Inflammatory macrophage treated with lipopolysaccharide for 4 hours (primary cell): ENCODE measurements at regions not wholly inside any gene's neighbourhood (a gene's known extent, or its start where the extent isn't known, plus 50 kb on each side); places are given as distances from the start of the nearest gene placed in this dataset.
"Not testable (repeated sequence)": the region's sequence is repeated elsewhere in the genome, so short reads cannot be mapped to it uniquely, and the experiment has no call there.

Source experiments
- DNase-seq: peaks from one replicate; pipeline ENCODE4 v3.0.0-alpha.2; 2020

DNA sequence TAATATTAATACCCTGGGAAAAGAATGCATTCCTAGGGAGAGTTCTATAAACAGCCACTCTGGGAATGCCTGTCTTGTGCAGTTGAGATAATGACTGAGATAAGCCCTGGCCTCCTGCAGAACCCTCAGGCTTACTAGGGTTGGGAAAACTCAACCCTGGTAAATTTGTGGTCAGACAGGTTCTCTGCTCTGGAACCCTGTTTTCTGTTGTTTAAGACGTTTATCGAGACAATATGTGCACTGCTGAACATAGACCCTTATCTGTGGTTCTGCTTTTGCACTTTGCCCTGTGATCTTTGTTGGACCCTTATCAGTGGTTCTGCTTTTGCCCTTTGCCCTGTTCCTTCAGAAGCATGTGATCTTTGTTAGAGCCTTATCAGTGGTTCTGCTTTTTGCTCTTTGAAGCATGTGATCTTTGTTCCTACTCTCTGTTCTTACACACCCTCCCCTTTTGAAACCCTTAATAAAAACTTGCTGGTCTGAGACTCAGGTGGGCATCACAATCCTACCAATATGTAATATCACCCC, 2754.0 kb downstream of the PCDH9 start:
- DNase-seq = not testable (repeated sequence)

DNA sequence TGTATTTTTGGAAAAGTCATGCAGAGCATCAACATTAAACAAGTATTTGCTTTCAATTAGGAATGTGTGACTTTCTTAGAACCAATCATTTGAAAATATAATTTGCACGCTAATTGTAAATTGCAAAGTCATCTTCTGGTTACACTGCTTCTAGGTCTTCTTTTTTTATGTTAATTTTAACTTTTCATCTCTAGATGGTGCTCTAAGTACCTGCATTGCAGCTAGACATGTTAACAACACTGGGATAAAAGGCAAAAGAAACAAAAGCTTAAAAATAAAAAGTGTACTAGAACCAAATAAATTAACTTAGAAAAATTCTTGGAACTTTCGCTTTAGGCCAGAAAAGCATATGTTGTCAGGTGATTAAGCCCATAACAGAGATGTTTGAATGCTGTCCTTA, 2758.2 kb downstream of the PCDH9 start:
- no peak for DNase-seq

DNA sequence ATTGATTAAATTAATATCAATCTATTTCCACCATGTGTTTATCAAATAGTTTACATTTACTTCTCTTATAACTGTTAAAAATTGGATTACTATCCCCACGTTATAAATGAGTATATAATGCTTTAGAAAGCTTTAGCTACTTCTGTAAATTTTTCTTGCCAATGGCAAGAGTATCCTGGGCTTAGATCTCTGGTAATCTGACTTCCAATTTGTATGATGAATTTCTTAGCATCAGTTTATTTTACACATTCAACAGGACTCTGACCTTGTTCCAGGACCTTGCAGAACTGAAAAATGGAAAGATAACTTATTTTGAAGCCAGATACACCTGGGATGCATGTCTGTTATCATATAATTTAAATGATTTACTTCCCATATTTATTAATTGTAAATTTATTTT, 2759.4 kb downstream of the PCDH9 start:
- no peak for DNase-seq

DNA sequence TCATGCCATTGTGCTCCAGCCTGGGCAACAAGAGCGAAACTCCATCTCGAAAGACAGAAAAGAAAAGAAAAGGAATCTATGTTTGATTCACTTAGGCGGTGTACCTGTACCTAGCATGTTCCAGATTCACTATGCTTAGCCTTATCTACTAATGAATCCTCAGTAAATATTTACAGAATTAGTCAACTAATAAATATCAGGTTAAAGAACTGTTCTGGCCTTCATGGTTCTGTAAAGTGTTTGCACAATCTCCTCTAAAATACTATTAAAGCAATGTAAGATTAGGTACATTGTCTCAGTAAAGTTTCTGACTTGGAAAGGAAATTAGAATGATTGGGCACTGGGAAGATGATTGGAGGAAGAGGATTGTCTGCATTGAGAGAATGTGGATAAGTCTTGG, 2770.4 kb downstream of the PCDH9 start:
- no peak for DNase-seq

DNA sequence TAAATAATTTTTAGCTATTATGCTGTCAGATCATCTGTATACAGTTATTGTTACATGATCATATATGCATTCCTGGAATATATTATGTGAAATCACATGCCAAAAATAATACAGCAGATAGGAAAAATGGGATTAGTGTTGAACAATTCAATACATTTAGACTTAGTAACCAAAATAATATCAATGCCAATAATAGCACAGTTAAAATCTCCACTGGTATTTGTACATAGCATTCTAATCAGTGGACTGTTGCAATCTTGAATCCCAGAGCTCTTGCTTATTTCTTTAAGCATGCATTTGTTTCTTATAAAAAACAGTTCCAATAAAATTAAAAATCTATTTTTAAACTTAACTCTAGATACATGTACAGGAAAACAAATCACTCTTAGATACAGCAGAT, 2772.2 kb downstream of the PCDH9 start:
- DNase-seq = no peak

DNA sequence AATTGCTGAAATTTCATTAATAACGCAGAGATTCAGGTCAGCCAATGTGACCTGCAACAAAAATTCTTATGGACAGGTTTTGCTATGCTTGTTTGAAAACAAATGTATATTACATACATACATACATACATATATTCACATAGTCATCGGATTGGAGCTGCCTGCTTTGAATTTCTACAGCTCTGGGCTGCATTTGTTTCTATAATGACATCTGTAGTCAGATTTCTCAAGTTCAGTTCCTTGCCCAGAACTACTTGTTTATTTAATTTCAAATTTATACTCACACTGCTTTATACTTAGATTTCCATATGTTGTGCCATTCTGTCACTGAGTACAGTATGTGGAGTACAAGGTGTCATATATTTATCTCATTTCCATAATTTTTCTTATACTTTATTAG, 2775.0 kb downstream of the PCDH9 start:
- no peak for DNase-seq

DNA sequence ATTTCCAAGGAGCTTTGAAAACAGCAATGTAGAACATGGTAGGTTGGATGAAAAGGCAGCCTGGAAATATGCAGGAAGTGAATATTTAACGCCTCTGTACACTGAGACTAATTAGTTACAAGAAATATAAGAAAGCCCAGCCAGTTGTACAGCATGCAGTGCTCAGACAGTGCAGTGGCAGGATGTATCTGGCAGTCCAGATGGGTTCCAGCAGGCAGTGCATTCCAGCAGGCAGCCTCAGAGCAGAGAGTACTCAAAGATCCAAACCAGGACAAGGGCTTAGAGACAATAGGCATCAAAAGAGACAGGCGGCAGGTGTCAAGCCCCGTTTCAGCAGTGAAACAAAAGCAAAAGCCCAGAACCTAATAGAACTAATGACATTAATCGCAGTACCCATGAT, 2776.3 kb downstream of the PCDH9 start:
- DNase-seq = no peak

DNA sequence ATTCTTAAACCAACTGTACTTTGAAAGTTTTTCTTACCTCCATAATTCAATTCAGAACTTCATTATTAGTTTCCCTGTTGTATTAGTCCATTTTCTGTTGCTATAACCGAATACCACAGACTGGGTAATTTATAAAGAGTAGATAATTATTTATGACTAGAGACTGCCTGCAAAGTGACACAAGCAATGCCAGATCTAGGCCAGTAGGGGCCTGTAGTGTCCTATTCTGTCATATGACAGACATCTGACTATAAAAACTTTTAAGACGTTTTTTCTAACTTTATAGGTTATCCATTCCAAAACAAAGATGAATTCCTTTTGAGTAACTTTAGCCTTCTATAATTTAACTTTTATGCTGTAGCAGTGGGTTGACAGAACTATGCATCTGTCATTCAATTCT, 2783.8 kb downstream of the PCDH9 start:
- no peak for DNase-seq

DNA sequence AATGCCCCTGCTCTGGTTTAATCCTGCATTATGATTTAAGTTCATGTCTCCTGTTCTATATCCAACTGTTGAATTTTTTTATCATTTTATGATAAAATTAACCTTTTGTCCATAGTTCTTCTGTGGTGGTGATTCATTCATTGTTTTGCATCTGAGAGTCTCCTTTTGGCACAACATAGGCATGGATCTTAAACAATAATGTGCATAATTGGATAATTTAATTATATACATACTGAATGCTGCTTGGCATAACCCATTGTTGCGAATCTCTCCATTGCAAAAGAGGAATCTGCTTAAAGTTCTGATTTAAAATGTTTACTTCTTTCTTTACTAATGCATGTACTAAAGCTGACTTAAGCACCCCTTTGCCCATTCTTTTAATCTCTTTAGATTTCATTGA, 2788.4 kb downstream of the PCDH9 start:
- DNase-seq = no peak

DNA sequence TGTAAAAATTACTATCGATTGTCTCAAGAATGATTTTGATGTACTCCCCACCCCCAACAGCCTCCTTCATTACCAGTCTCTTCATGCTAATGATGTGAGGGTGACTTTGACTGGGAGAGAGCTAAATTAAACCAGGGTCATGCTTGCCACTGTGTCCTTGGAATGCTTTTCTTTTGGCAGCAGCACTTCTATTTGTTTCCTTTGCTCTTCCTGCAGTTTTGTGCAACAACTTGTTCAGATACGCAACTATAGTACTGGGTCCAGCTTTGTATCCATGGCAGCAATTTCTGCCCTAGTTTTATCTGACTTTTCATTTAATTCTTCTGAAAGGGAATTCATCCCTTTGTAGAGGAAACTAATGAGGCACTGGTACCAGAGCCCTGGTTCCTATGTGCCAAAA, 2792.1 kb downstream of the PCDH9 start:
- DNase-seq = no peak

DNA sequence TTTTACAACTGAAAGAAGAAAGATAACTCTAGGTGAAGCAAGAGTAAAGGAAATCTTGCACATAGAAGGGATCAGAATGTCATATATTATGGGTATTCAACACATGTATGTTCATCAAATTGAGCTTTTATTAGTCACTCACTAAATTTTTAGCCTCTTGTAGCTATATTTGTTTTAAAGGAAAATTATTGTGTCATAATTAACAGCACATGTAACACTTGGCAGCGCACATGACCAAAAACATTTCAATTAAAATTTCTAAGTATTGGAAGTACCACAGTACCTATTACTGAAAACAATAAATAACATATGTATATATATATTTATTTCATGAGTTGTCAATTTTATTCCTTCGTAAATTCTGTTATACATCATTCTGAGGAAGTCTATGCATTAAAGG, 2800.4 kb downstream of the PCDH9 start:
- DNase-seq = no peak

DNA sequence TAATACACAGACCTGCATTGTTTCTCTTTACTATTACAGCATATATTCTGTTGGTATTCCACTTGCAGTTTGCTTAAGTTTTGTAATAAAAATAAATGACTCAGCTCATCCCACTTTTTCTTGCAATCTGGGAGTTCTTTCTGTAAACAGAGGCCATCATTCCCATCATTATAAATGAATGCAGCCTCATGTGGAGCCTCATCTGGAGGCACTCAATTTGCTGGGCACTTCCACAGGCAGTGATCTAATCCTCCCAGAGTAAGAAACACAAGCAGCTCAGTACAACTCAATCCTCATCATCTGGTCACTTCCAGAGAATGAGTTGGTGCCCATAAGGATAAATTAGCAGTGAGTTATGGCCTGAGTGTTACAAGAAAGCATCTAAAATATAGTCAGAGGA, 2801.9 kb downstream of the PCDH9 start:
- DNase-seq = no peak

DNA sequence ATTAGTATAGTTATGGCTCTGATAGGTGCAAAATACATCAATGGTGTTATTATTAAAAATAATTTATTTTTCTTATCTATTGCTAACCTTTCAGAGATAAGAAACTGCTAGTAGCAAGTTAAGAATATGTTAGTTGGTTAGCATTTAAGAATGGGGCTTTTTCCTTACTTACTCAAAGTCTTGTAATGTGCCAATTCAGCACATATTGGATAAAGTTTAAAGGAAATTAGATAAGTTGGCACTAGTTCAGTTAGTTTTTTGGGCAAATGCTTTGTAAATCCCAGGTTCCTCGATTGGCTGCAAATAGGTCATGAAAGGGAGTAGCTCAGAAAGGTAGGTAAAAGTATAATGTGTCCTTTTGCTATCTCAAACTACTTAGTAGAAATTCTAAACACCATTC, 2806.7 kb downstream of the PCDH9 start:
- DNase-seq = no peak

DNA sequence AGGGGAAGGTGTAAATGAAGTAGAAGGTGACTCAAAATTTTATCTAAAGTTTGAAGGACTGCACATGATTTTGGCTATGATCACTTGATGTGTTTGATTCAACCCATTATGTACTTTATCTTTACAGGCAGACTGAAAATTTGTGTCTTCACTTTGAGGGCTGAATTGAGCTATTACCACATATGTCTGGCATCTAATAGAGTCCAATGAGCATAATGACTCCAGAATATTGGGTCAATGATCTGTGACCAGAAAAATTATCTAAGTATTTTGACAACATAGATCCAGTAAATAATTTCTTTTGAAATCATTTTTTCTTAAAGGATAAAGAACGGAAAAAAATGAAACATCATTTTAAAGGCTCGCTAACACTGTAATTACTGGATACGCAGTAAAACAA, 2810.0 kb downstream of the PCDH9 start:
- no peak for DNase-seq

DNA sequence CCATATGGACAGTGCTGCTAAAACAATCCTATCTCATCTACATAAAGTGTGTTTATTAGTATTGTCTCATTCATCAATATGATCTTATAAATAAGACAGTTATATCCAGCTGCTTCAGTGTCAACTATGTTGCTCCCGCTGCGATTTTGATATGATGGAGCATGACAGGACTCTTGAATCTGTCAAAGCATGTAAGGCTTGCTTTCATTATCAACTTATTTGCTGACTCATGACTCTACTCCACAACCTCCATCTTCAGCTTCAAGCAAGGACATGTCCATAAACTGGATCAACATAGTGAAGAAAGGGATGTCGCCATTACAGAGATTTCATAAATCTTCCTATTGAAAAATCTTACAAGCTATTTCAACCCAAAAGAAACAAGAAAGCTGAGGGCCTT, 2812.6 kb downstream of the PCDH9 start:
- DNase-seq = no peak

DNA sequence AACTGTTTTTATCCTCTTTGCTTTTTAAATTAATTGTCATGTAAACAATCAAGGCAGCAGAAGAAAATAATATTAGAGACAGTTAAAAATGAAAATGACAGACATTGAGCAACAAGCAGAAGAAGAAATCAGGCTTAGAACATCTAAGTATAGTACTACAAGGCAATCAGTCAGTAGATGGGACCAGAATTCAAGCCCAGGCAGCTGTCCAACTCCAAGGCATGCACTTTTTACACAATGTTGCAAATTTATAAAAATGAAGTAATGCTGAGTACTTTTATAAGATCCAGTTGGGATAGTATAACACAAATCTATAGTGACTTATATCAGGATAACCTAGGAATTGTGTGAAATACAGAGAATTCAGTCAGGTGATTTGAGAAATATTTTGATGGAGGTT, 2815.8 kb downstream of the PCDH9 start:
- DNase-seq = no peak

DNA sequence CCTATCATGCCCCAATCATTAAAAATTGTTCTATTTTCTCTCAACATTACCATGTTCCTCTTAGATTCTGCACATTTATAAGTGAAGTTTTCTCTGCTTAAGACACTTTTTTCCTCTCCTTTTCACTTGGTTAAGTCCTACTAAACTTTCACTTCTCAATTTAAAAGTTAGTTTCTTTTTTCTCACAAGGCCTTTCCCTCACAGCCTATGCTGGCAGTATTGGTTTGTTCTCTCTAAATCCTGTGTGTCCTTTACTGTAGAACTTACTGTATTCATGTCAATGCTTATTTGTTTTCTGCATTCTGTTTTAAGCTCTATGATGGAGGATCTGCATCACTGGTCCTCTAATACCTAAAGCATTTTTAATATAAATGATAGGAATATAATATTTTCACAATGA, 2816.6 kb downstream of the PCDH9 start:
- DNase-seq = no peak

DNA sequence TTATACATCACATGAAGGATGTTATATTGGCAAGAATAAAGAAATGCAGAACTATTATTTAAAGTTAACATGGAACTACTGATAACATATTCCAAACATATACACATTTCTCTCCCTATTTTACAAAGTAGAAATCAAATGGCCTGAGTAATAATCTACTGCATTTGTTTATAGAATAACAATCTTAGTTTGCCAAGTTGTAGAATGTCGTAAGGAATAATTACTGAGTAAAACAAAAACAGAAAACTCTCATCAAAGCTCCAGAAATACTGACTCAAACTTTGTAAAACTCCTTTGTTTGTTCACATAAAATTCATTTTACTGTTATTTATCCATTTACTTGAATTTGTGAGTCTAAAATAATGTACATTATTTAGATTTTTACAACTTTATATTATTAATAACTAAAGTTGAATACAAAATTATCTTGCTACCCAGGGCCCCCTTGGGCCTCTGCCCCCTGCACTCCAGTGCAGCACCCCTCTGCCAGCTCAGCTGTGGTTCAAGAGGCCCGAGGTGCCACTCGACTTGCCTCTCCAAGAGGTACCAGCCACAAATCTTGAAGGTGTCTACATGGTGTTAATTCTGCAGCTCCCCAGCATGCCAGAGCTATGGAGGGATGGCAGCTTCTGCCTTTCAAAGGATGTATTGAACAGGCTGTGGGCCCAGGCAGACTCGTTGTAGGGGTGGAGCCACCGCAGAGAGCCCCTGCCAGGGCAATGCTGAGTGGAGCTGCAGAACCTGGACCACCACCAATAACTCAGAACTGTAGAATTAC, 2819.7 kb downstream of the PCDH9 start:
- no peak for DNase-seq

DNA sequence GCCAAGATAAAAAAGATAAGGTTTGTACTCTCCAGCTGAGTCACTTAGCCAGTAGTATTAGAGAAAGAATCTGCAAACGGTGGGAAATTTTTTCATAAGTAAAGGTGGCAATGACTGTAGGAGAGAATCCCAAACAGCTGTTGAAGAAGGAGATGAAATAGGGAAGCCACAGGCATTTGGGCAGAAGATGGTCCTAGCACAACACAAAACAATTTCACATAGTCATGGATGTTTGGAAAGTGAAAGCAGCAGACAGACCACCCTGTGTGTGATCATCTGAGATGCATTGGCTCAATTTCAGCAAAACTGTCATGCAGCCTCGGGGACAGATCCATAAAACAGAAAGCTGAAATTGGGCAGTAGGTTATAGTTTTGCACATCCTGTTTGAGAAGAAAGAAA, 2832.4 kb downstream of the PCDH9 start:
- no peak for DNase-seq

DNA sequence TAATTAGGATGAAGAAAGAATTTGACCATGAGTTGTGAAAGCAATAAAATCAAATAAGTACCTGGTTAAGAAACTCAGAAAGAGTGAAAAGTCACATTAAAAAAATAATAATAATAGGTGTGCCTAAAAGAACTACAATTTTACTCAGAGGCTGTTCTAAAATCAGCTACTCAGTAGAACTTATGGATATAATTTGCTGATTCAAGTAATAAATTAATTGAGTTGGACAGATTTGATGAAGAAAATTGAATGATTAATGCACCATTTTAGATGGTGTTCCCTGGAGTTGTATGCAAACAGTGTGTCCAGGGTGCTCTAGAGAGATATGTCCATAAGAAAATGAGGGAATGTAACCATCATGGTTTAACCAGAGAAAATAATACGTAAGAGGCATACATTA, 2852.5 kb downstream of the PCDH9 start:
- DNase-seq = no peak

DNA sequence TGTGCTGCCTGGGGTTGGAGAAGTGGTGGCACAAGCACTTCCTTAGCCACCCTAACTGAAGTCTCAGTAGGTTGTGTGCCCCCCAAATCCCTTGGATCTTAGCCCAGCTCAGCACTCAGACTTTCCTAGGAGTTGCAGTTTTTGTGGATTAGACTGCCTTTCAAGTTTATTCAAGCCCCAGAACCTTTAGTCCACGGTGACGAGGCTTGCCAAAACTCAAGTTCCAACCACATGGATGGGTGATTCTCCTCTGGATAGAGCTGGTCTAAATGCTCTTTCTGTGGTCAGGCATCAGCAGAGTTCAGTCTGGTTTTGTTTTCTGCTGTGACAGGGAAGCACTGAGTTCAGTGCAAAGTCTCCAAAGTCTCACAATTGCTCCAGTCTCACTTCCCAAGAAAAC, 2858.7 kb downstream of the PCDH9 start:
- DNase-seq = no peak

DNA sequence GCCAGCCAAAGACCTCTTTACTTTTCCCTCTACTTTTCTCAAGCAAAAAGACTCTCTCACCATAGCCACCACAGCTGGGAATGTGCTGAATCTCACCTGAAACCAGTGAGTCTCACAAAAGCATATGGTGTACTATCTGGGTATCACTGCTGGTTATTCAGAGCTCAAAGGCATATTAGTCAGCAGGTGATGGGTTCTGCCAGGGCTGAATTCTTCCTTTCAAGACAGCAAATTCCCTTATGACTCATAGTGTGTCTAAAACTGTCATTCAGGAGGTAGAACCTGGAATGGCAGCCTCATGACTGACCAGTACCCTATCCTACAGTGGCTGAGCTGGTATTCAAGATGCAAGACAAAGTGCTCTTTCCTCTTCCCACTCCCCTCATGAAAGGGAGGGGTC, 2859.1 kb downstream of the PCDH9 start:
- DNase-seq = no peak

DNA sequence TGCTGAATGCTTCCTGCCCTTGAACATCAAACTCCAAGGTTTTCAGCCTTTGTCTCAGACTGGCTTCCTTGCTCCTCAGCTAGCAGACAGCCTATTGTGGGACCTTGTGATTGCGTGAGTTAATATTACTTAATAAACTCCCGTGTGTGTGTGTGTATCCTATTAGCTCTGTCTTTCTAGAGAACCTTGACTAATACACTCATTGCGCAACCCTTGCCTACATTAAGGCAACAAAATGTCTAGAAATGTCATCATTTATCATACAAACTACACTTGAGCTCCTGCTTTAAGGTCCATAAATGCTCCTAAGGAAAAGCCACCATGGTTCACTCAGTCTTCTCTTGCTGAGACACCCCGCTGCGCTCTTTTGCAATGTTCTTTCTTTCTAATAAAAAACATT, 2861.0 kb downstream of the PCDH9 start:
- no peak for DNase-seq

DNA sequence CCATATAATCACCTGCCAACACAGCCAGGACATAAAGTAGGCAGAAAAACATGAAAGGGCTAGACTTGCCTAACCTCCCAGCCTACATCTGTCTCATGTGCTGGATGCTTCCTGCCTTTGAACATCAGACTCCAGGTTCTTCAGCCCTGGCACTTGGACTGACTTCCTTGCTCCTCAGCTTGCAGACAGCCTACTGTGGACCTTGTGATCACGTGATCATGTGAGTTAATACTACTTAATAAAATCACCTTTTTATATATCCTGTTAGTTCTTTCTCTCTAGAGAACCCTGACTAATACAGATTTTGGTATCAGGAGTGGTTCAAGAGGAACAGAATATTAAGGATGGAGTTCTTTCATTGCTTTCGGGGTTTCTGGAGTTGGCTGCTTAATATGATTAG, 2867.6 kb downstream of the PCDH9 start:
- DNase-seq = no peak

DNA sequence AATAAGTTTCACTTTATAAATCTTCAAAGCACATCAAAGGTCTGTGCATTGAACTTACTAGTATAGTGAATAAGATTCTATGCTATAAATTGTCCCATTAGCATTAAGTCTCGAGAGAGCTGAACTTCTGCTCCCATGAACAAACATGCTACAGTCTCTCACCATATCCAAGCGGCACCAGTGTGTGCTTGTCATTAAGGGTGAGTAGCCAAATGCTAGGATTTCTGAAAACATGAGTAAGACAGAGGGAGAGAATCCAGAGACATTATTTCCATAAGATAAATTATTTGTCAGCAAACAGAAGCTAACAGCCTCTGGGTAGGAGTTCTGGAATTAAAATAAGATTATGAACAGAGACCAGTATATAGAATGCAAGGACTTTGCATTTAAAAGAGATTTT, 2882.5 kb downstream of the PCDH9 start:
- no peak for DNase-seq
